NB4 (cell line): ENCODE measurements at regions not wholly inside any gene's neighbourhood (a gene's known extent, or its start where the extent isn't known, plus 50 kb on each side); places are given as distances from the start of the nearest gene placed in this dataset.

ENCODE experiments used
- CTCF ChIP-seq: IDR thresholded peaks from one replicate; pipeline ENCODE4 v1.5.1; 2012; ENCODE audit warnings: low read depth, low read length
- MYC ChIP-seq: IDR thresholded peaks from 2 replicates; pipeline ENCODE4 v1.6.1; 2011; ENCODE audit warnings: low read depth, low read length
- POLR2A ChIP-seq: IDR thresholded peaks from 2 replicates; pipeline ENCODE4 v1.6.1; 2011; ENCODE audit warnings: mild to moderate bottlenecking; ENCODE audit not compliant: insufficient read length; ENCODE audit errors: extremely low read depth

GRCh38 chr21:31546443-31547170 lies 112.9 kb upstream of the SOD1 start:
- no peak for TF ChIP-seq CTCF
- no peak for TF ChIP-seq MYC
- TF ChIP-seq POLR2A: no peak
